ENCODE measurements at regions not wholly inside any gene's neighbourhood (a gene's known extent, or its start where the extent isn't known, plus 50 kb on each side); places are given as distances from the start of the nearest gene placed in this dataset.

GRCh38 chr4:128512161-128512560, 224.5 kb upstream of the PGRMC2 start:
- Mint-ChIP-seq H3K4me3 (no peak overlapping the region), H3K9me3 (ENCODE audit: insufficient read depth) (no peaks in the 10 kb centered on the region), H3K27me3 (peaks cover 4% of the 10 kb centered on the region), H3K27ac (no peak overlapping the region), H3K4me1 (no peaks in the 10 kb centered on the region)
- H3K4me1 ChIP-seq (ENCODE audit: control insufficient read depth in 2 of 2, insufficient read depth in 2 of 2, low read length in 2 of 2): no peaks in the 10 kb centered on the region
- intact Hi-C loops (cut with micrococcal nuclease): no loop called here
- H3K36me3 ChIP-seq (replicated peaks in 1 of 2; ENCODE audit: control extremely low read depth in 1 of 2, control insufficient read depth in 1 of 2, extremely low read depth in 1 of 2, insufficient read depth in 2 of 2, low read length in 1 of 2): no peaks in the 10 kb centered on the region
- no peak for DNase-seq
- no peak overlapping the region for H2AFZ ChIP-seq (ENCODE audit: insufficient read depth, low read depth, low read length, poor library complexity, severe bottlenecking)
- H3K27me3 ChIP-seq (replicated peaks in 1 of 4; ENCODE audit: control extremely low read depth in 1 of 4, control insufficient read depth in 3 of 4, insufficient read depth in 4 of 4, low read length in 3 of 4): no peaks in the 10 kb centered on the region
- TF ChIP-seq CTCF (IDR thresholded peaks at IDR 0.05) (no peak), EZH2 (IDR thresholded peaks at IDR 0.05; ENCODE audit: borderline replicate concordance, insufficient read depth, low read depth, low read length, poor library complexity, severe bottlenecking) (no peak)
- ChIA-PET CTCF (no interaction called here), POLR2A (no interaction called here)
- WGBS (ENCODE audit: insufficient coverage): 97% methylated on average over 5 of the region's 5 CpGs
- no peaks in the 10 kb centered on the region for H3K9me3 ChIP-seq (ENCODE audit: control extremely low read depth in 1 of 3, control insufficient read depth in 2 of 3, insufficient read depth in 1 of 3, low read length in 2 of 3)
- no peak for ATAC-seq (ENCODE audit: low read depth)
- no peak overlapping the region for H3K9ac ChIP-seq (ENCODE audit: low read length)
- H3K27ac ChIP-seq (ENCODE audit: low read length in 2 of 2): no peak overlapping the region
- no peak overlapping the region for H3K4me3 ChIP-seq (ENCODE audit: control extremely low read depth in 1 of 5, extremely low read depth in 1 of 5, insufficient read depth in 1 of 5, low read depth in 2 of 5, low read length in 4 of 5)
- no peaks in the 10 kb centered on the region for H3K79me2 ChIP-seq (ENCODE audit: control insufficient read depth, insufficient read depth, low read length)
- no peak overlapping the region for H3K4me2 ChIP-seq (replicated peaks; ENCODE audit: low read depth, low read length, poor library complexity, severe bottlenecking)
- H4K20me1 ChIP-seq (ENCODE audit: control insufficient read depth, insufficient read depth, low read length, poor library complexity, severe bottlenecking): no peaks in the 10 kb centered on the region

DNA sequence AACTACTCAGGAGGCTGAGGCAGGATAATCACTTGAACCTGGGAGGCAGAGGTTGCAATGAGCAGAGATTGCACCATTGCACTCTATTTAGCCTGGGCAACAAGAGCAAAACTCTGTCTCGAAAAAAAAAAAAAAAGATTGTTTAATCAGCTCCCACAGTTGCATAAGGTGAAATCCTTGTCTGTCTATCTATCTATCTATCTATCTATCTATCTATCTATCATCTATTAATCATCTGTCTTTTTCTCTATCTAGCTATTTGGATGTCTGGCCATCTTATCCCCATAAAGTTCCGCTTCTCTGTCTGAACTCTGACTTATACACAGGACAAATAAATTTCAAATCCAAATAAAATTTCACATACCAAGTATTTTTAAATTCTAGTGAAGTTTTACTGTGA, 223.2 kb upstream of the PGRMC2 start:
- Mint-ChIP-seq H3K4me3 (no peak overlapping the region), H3K27me3 (peaks cover 4% of the 10 kb centered on the region), H3K27ac (no peak overlapping the region), H3K4me1 (no peaks in the 10 kb centered on the region), H3K9me3 (ENCODE audit: insufficient read depth) (no peaks in the 10 kb centered on the region)
- no peak for TF ChIP-seq EZH2 (IDR thresholded peaks at IDR 0.05; ENCODE audit: borderline replicate concordance, insufficient read depth, low read depth, low read length, poor library complexity, severe bottlenecking)
- TF ChIP-seq CTCF (IDR thresholded peaks at IDR 0.05): no peak
- Histone ChIP-seq H2AFZ (ENCODE audit: insufficient read depth, low read depth, low read length, poor library complexity, severe bottlenecking) (no peak overlapping the region), H4K20me1 (ENCODE audit: control insufficient read depth, insufficient read depth, low read length, poor library complexity, severe bottlenecking) (no peaks in the 10 kb centered on the region), H3K4me1 (ENCODE audit: control insufficient read depth in 2 of 2, insufficient read depth in 2 of 2, low read length in 2 of 2) (no peaks in the 10 kb centered on the region), H3K4me2 (replicated peaks; ENCODE audit: low read depth, low read length, poor library complexity, severe bottlenecking) (no peak overlapping the region), H3K36me3 (replicated peaks in 1 of 2; ENCODE audit: control extremely low read depth in 1 of 2, control insufficient read depth in 1 of 2, extremely low read depth in 1 of 2, insufficient read depth in 2 of 2, low read length in 1 of 2) (no peaks in the 10 kb centered on the region), H3K27ac (ENCODE audit: low read length in 2 of 2) (no peak overlapping the region), H3K79me2 (ENCODE audit: control insufficient read depth, insufficient read depth, low read length) (no peaks in the 10 kb centered on the region), H3K4me3 (ENCODE audit: control extremely low read depth in 1 of 5, extremely low read depth in 1 of 5, insufficient read depth in 1 of 5, low read depth in 2 of 5, low read length in 4 of 5) (no peak overlapping the region), H3K9ac (ENCODE audit: low read length) (no peak overlapping the region), H3K27me3 (replicated peaks in 1 of 4; ENCODE audit: control extremely low read depth in 1 of 4, control insufficient read depth in 3 of 4, insufficient read depth in 4 of 4, low read length in 3 of 4) (no peaks in the 10 kb centered on the region), H3K9me3 (ENCODE audit: control extremely low read depth in 1 of 3, control insufficient read depth in 2 of 3, insufficient read depth in 1 of 3, low read length in 2 of 3) (no peaks in the 10 kb centered on the region)
- WGBS (ENCODE audit: insufficient coverage): no CpG with 5 or more reads among the region's 2 CpGs
- ATAC-seq (ENCODE audit: low read depth): no peak
- POLR2A ChIA-PET: no interaction called here
- CTCF ChIA-PET: no interaction called here
- intact Hi-C loops (cut with micrococcal nuclease): no loop called here
- DNase-seq: no peak
